GM19397 (cell line): ENCODE measurements at regions not wholly inside any gene's neighbourhood (a gene's known extent, or its start where the extent isn't known, plus 50 kb on each side); places are given as distances from the start of the nearest gene placed in this dataset.
"Not testable (repeated sequence)": the region's sequence is repeated elsewhere in the genome, so short reads cannot be mapped to it uniquely, and the experiment has no call there.

Experiments used
- ATAC-seq: cut with Tn5 transposase; IDR thresholded peaks from one replicate; pipeline ENCODE4 v1.9.1; 2021; ENCODE audit warnings: mild to moderate bottlenecking, moderate library complexity; ENCODE audit not compliant: unreplicated experiment

DNA sequence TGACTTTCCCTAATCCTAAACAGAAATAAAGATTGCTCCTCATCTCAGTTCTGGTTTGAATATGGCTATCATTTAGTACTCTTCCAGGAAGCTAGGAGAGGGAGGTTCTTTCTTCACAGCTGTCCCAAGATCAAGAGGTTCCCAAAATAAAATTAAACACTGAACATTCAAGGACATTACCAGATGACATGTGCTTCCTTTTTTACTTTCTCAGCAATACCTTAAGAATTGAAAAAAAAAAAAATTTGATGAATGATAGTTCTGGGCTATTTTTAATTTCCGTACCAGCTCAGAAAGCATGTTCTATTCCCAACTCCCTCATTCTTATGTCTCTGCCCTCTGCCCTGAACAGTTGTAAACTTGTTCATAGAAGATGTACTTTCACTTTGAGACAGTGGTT is 61.7 kb upstream of the MYL1 start:
- no peak for ATAC-seq

DNA sequence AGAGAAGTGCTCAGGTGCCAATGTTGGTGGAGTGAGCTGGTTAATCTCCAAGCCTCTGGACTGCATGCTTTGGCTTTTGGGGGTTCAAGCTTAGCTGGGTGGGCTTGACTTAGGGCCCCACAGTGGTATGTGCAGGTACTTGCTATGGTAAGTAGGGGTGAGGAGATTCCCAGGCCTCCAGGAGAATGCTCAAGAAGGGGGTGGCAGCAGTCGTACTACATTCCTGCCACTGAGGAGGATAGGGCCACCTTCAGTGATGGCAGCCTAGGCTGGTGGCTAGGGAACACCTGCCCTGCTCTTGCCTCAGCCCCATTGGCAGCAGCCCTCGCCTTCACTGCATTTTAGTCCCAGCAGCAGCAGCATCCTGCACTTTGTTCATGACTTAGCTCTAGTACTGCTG is 55.6 kb upstream of the MYL1 start:
- no peak for ATAC-seq

DNA sequence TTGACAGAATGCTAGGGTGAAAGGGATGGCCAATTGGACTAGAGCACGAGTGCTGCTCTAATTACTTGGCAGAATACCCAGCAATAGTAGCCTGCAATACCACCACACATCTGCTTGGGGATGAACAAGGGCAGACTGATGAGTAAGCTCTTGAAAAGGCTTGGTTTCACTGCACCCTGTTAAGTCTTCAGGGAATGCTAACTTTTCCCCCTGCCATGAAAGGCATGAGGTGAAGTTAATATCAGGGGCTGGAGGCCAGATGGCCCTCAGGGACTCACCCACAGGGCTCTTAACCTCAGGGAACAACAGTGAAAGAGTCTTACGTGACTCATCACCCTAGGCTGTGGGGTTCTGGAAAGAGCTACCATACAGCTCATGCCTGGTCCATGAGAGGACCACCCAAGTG is 51.7 kb upstream of the MYL1 start:
- peak; percentile 68 for ATAC-seq

DNA sequence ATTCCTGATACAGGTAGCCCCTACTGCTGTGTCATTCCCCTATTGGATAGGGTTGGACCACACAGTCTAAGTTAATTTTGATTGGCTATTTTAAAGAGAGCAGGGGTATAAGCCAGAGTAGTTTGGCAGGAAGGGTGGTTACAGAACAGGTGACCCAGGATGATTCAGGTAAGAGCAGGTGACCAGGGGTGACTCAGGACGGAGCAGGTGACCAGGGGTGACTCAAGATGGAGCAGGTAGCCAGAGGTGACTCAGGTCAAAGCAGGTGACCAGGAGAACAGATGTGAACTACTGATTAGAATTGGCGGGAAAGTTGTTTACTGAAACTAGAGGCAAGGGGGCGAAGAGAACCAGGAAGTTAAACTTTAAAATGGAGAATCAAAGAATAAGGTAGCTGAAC is 50.5 kb upstream of the MYL1 start:
- not testable (repeated sequence) for ATAC-seq
